ENCODE measurements at regions not wholly inside any gene's neighbourhood (a gene's known extent, or its start where the extent isn't known, plus 50 kb on each side); places are given as distances from the start of the nearest gene placed in this dataset.

DNA sequence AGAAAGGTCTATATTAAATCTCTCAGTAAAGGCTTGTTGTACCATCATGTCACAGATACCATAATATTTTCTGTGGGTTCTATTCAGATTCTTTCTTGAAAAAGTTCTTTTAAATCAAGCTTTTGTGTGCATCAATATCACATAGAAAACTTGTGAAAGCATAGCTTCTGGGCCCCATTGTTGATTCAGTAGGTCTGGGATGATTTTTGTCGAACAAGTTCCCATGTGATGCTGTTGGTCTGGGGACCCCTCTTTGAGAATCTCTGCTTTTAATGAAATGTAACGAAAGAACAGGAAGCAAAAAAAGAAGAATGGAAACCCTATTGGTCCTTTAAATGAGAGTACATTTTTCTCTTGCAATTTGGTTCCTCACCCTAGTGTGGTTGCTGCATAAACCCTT lies 597.7 kb upstream of the CITED2 start:
- TF ChIP-seq EZH2 (IDR thresholded peaks at IDR 0.05; ENCODE audit: borderline replicate concordance, low read depth, low read length, poor library complexity, severe bottlenecking), result no peak
- TF ChIP-seq, protein P1, sequence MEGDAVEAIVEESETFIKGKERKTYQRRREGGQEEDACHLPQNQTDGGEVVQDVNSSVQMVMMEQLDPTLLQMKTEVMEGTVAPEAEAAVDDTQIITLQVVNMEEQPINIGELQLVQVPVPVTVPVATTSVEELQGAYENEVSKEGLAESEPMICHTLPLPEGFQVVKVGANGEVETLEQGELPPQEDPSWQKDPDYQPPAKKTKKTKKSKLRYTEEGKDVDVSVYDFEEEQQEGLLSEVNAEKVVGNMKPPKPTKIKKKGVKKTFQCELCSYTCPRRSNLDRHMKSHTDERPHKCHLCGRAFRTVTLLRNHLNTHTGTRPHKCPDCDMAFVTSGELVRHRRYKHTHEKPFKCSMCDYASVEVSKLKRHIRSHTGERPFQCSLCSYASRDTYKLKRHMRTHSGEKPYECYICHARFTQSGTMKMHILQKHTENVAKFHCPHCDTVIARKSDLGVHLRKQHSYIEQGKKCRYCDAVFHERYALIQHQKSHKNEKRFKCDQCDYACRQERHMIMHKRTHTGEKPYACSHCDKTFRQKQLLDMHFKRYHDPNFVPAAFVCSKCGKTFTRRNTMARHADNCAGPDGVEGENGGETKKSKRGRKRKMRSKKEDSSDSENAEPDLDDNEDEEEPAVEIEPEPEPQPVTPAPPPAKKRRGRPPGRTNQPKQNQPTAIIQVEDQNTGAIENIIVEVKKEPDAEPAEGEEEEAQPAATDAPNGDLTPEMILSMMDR (conservative IDR thresholded peaks at IDR 0.05; ENCODE audit: low read depth, low read length), result no peak

Data from A673 (cell line).